ENCODE measurements at regions not wholly inside any gene's neighbourhood (a gene's known extent, or its start where the extent isn't known, plus 50 kb on each side); places are given as distances from the start of the nearest gene placed in this dataset.

DNA sequence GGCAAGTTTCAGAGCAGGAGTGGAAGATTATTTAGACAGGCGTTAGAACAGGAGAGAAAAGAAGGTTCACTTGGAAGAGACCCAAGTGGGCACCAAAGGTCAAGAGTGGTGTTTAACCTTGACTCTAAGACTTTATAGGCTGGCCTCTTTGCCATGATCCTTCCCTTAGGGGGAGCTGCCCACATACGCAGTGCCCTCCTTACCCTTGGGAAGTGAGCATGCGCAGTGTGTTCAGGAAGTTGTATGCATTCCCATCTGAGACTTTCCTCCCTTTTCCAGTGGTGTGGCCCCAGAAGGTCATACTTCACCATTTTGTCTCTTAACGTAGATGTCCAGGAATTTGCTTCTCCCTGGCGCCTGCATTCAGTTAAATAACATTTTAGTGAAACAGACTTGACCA lies 95.8 kb downstream of the CXCL12 start:
- TF ChIP-seq, protein P1, sequence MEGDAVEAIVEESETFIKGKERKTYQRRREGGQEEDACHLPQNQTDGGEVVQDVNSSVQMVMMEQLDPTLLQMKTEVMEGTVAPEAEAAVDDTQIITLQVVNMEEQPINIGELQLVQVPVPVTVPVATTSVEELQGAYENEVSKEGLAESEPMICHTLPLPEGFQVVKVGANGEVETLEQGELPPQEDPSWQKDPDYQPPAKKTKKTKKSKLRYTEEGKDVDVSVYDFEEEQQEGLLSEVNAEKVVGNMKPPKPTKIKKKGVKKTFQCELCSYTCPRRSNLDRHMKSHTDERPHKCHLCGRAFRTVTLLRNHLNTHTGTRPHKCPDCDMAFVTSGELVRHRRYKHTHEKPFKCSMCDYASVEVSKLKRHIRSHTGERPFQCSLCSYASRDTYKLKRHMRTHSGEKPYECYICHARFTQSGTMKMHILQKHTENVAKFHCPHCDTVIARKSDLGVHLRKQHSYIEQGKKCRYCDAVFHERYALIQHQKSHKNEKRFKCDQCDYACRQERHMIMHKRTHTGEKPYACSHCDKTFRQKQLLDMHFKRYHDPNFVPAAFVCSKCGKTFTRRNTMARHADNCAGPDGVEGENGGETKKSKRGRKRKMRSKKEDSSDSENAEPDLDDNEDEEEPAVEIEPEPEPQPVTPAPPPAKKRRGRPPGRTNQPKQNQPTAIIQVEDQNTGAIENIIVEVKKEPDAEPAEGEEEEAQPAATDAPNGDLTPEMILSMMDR (conservative IDR thresholded peaks at IDR 0.05; ENCODE audit: low read depth): no peak
- POLR2A ChIA-PET (ENCODE audit: low non-redundant PET): no interaction called here
- no peak overlapping the region for H3K27ac ChIP-seq
- CTCF ChIA-PET: no interaction called here
- DNase-seq (ENCODE audit: low spot score): no peak

DNA sequence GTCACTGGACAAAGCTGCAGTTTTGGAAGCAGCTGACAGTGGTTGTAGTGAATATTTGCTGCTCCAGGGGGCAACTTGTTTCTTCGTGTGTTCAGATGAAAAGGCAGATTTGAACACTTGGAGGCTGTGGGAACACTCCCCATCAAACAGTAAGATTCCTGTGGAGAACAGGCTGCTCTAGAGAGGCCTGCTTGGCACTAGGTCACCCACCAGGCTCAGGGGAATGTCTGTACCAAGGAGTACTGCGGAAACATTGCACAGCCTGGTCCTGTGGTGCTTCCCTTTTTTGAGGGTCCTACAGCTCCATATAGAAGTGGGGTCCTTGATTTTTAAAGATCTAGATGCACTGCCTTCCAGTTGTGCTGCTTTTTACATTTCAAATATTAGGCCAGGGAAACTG lies 97.5 kb downstream of the CXCL12 start:
- no peak overlapping the region for H3K27ac ChIP-seq
- TF ChIP-seq, protein P1 (conservative IDR thresholded peaks at IDR 0.05; ENCODE audit: low read depth): no peak
- DNase-seq (ENCODE audit: low spot score): no peak
- CTCF ChIA-PET: no interaction called here
- POLR2A ChIA-PET (ENCODE audit: low non-redundant PET): no interaction called here

DNA sequence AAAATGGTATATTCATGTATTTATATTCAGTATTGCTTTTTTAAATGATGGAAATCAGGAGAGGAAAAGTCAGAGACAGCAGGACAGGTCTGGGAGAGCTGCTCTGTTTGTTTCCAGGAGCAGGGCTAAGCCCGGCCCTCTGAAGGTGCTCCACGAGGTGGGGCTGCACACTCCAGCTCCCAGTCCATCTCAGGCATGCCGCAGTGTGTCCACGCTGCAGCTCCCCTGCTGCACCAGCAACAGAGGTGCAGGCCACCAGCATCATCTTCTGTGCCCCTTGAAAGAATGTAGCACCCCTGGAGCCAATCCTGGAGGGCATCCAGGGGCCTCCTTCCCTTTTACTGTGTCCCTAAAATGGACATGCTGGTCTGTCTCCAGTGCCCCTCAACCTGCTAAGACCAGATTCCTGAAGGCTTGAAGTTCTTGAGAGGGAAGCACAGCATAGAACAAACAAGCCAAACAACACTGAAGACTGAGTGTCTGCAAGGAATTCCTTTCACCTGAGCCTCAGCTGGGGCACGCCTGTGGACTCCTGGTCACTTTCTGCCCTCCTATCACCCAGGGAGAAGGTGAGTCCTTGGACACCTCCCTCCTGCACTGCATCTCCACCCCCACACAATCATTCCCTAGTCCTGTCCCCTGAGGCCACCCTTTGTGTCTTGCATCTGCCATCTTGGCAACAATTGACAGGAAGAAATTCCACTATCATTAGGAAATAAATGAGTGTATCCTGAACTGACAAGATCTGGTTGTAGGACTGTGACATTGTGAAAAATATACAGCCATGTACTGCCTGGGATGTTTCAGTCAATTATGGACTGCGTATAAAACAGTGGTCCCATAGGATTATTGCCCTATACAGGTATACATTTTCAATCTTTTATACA lies 100.5 kb downstream of the CXCL12 start:
- ChIA-PET POLR2A (ENCODE audit: low non-redundant PET) (no interaction called here), CTCF (no interaction called here)
- no peak for DNase-seq (ENCODE audit: low spot score)
- TF ChIP-seq, protein P1 (conservative IDR thresholded peaks at IDR 0.05; ENCODE audit: low read depth): no peak
- no peak overlapping the region for H3K27ac ChIP-seq

DNA sequence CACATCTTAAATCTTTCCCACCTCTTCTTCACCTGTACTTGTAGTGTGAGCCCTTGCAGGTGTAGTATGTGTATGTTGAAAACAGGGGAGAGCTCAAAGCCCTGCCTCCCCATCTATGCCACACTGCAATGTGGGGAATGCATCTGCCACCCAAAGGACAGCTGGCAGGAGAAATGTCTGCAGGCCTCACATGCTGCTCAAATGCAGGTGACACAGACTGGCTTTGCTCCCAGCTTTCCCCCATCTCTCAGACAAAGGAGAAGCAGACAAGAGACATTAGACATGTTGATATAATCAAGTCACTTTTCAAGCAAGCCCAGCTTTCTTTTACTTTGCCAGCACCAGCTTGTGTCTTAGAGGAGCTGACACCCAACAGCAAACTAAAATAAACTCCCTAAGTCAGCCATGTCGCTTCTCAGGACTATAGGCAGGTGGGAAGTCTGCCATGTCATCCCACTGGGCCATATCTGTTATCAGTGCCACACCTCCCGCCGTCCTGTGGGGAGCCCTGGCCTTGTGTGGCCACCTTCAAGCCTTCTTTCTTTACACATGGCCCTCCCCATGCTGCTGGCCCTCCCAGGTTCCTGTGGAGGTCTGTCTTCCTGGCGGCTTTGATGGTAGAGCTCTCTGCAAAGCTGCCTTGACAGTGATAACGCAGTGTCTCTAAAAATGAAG lies 102.1 kb downstream of the CXCL12 start:
- CTCF ChIA-PET: no interaction called here
- no peak for DNase-seq (ENCODE audit: low spot score)
- TF ChIP-seq, protein P1 (conservative IDR thresholded peaks at IDR 0.05; ENCODE audit: low read depth): no peak
- POLR2A ChIA-PET (ENCODE audit: low non-redundant PET): no interaction called here
- no peak overlapping the region for H3K27ac ChIP-seq

DNA sequence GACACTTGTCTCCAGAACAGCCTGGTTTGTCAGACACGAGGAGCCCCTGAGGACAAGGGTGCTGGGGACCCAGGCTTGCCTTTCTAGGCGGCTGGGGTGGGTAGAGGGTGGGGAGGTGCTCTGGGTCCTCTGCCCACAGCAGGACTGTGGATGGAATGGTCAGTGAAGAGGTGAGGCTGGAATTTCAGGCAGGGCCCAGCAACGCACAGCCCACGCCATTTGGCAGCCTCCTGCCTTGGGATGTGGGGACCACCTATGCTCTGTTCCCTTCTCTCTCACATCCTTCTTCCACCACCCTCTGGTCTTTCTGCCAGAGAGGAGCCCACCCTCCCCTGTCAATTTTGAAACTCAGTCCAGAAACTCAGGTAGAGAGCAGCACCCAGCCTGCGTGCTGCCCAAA lies 103.2 kb downstream of the CXCL12 start:
- TF ChIP-seq, protein P1 (conservative IDR thresholded peaks at IDR 0.05; ENCODE audit: low read depth): no peak
- ChIA-PET POLR2A (ENCODE audit: low non-redundant PET) (no interaction called here), CTCF (interaction anchor here (0.6 kb wide), 1 partner anchor 69 kb away, joined by 4 read pairs; no protein-coding TSS in a partner anchor)

DNA sequence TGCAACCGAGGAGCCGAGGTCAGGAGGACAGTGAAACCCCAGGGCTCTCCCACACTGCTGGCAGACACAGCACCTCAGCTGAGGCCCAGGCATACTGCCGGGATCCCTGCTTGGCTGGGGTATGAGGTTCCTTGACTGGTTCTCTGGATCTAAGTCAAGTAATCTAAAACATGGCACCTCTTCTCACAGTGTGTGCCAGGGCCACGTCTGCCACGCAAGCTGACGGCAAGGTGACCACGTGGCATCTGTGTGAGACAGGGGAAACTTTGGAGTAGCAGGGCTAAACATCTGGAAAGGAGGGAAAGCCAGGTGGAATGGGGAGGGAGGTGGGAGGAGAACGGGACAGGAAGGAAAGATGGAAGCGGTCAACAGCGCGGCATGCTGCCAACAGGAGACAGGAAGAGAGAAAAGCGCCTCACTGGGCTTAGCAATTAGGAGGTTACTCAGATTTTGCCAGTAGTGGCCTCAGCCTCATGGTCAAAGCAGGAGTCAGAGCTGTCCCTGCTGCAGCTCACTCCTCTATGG lies 103.7 kb downstream of the CXCL12 start:
- ChIA-PET CTCF (interaction anchor here (0.6 kb wide), 1 partner anchor 68 kb away, joined by 4 read pairs; no protein-coding TSS in a partner anchor), POLR2A (ENCODE audit: low non-redundant PET) (no interaction called here)
- no peak overlapping the region for H3K27ac ChIP-seq
- TF ChIP-seq, protein P1 (conservative IDR thresholded peaks at IDR 0.05; ENCODE audit: low read depth): no peak
- DNase-seq (ENCODE audit: low spot score): no peak

More for the DNA sequence above, 103.2 kb downstream of the CXCL12 start:
- no peak overlapping the region for H3K27ac ChIP-seq
- DNase-seq (ENCODE audit: low spot score): no peak
